ENCODE measurements at regions not wholly inside any gene's neighbourhood (a gene's known extent, or its start where the extent isn't known, plus 50 kb on each side); places are given as distances from the start of the nearest gene placed in this dataset.

- TF ChIP-seq CTCF (IDR thresholded peaks at IDR 0.05) (no peak), POLR2A (IDR thresholded peaks at IDR 0.05) (no peak)
Measured at GRCh38 chr2:129759472-129760010, 219.9 kb upstream of the RAB6C start.
